IMR-90 (cell line): ENCODE measurements at regions not wholly inside any gene's neighbourhood (a gene's known extent, or its start where the extent isn't known, plus 50 kb on each side); places are given as distances from the start of the nearest gene placed in this dataset.
A peak's percentile ranks its signal among the peaks of the same experiment; 100 is the strongest.

Source experiments
- ATAC-seq: fragments of 200-7000 bp; cut with Tn5 transposase; 2 replicates; pipeline ENCODE4 v1.9.1; 2020; ENCODE audit warnings: low read depth, mild to moderate bottlenecking, moderate library complexity
- BruUV-seq: library from RNA; stranded (reverse); fragments of 400-500 nt; replicated peaks from 2 replicates; lab custom pipeline; 2021; lab: Mats Ljungman, UMichigan
- CTCF ChIA-PET: fragments of 300-600 bp; formaldehyde crosslinking; extraction: SDS; loops from one replicate; lab custom pipeline; 2021; ENCODE audit warnings: antibody characterized with exemption; lab: Yijun Ruan, JAX
- POLR2A ChIA-PET: fragments of 300-600 bp; sonication (Branson Sonifier 250); formaldehyde crosslinking; loops from one replicate; lab custom pipeline; 2022; ENCODE audit warnings: antibody characterized with exemption; ENCODE audit not compliant: unreplicated experiment; lab: Charles Lee
- DNase-seq: peaks from one replicate; pipeline ENCODE4 v3.0.0; 2013
- H2AFZ ChIP-seq: replicated peaks from 2 replicates; pipeline ENCODE3; 2013; ENCODE audit warnings: low read length, mild to moderate bottlenecking; ENCODE audit not compliant: poor library complexity
- H2AK5ac ChIP-seq: 2 replicates; pipeline ENCODE4 v1.6.1; 2013; ENCODE audit warnings: low read depth, low read length, inconsistent platforms
- H2AK9ac ChIP-seq: replicated peaks from 2 replicates; pipeline ENCODE3; 2013; ENCODE audit warnings: mild to moderate bottlenecking, low read depth, low read length, moderate library complexity; ENCODE audit not compliant: poor library complexity
- H2BK120ac ChIP-seq: 2 replicates; pipeline ENCODE4 v1.6.1; 2013; ENCODE audit warnings: low read depth, low read length, inconsistent platforms
- H2BK15ac ChIP-seq: 3 replicates; pipeline ENCODE4 v1.6.1; 2013; ENCODE audit warnings: low read depth, low read length, inconsistent platforms
- H2BK20ac ChIP-seq: 2 replicates; pipeline ENCODE4 v1.6.1; 2013; ENCODE audit warnings: low read depth, mild to moderate bottlenecking, inconsistent platforms, low read length, moderate library complexity
- H2BK5ac ChIP-seq: 2 replicates; pipeline ENCODE4 v1.6.1; 2013; ENCODE audit warnings: mild to moderate bottlenecking, low read depth, low read length, inconsistent platforms; ENCODE audit not compliant: poor library complexity, severe bottlenecking
- H3K14ac ChIP-seq: replicated peaks from 2 replicates; pipeline ENCODE4 v1.6.1; 2013; ENCODE audit warnings: low read depth, low read length, inconsistent platforms
- H3K18ac ChIP-seq: 2 replicates; pipeline ENCODE4 v1.6.1; 2013; ENCODE audit warnings: low read depth, low read length, control low read depth
- H3K23ac ChIP-seq: 2 replicates; pipeline ENCODE4 v1.6.1; 2013; ENCODE audit warnings: low read depth, low read length, inconsistent platforms
- H3K27ac ChIP-seq: 2 replicates; pipeline ENCODE4 v1.5.1; 2013; ENCODE audit warnings: mild to moderate bottlenecking, control low read depth, low read length; ENCODE audit not compliant: insufficient read depth
- H3K27me3 ChIP-seq: 2 replicates; pipeline ENCODE4 v1.6.1; 2013; ENCODE audit warnings: low read length; ENCODE audit not compliant: control insufficient read depth, insufficient read depth
- H3K36me3 ChIP-seq: 2 replicates; pipeline ENCODE4 v1.6.1; 2013; ENCODE audit warnings: low read length, mixed read lengths; ENCODE audit not compliant: control insufficient read depth, insufficient read depth
- H3K4ac ChIP-seq: 2 replicates; pipeline ENCODE4 v1.6.1; 2013; ENCODE audit warnings: low read depth, low read length, inconsistent platforms
- H3K4me1 ChIP-seq: 2 replicates; pipeline ENCODE4 v1.6.1; 2013; ENCODE audit warnings: low read length, mixed read lengths; ENCODE audit not compliant: control insufficient read depth, insufficient read depth
- H3K4me2 ChIP-seq: 2 replicates; pipeline ENCODE4 v1.6.1; 2013; ENCODE audit warnings: low read depth, mild to moderate bottlenecking, control low read depth, low read length, moderate library complexity
- H3K4me3 ChIP-seq: 2 replicates; pipeline ENCODE4 v1.5.1; 2013; ENCODE audit warnings: low read depth, mild to moderate bottlenecking, control low read depth, low read length, moderate library complexity; ENCODE audit not compliant: insufficient read depth
- H3K56ac ChIP-seq: 2 replicates; pipeline ENCODE4 v1.6.1; 2013; ENCODE audit warnings: low read length, inconsistent platforms; ENCODE audit not compliant: insufficient read depth; ENCODE audit errors: extremely low read depth
- H3K79me1 ChIP-seq, 2 experiments: 2 replicates each; pipeline ENCODE4 v1.6.1; 2013; ENCODE audit warnings: low read length in 2 of 2, inconsistent platforms in 1 of 2, low read depth in 1 of 2
- H3K9ac ChIP-seq: 2 replicates; pipeline ENCODE4 v1.6.1; 2013; ENCODE audit warnings: low read depth, low read length, control low read depth
- H3K9me1 ChIP-seq: 2 replicates; pipeline ENCODE4 v1.6.1; 2013; ENCODE audit warnings: low read length, inconsistent platforms; ENCODE audit not compliant: insufficient read depth
- H3K9me3 ChIP-seq: 2 replicates; pipeline ENCODE4 v1.6.1; 2013; ENCODE audit warnings: low read length; ENCODE audit not compliant: control insufficient read depth, insufficient read depth
- H4K20me1 ChIP-seq: 2 replicates; pipeline ENCODE4 v1.6.1; 2013; ENCODE audit warnings: low read length, inconsistent platforms; ENCODE audit not compliant: insufficient read depth
- H4K5ac ChIP-seq: 2 replicates; pipeline ENCODE4 v1.6.1; 2013; ENCODE audit warnings: mild to moderate bottlenecking, low read depth, low read length, control low read depth
- H4K8ac ChIP-seq, 2 experiments: 2 replicates each; pipeline ENCODE4 v1.6.1; 2013; ENCODE audit warnings: low read depth in 2 of 2, low read length in 2 of 2, control low read depth in 1 of 2, inconsistent platforms in 1 of 2
- H4K91ac ChIP-seq: 2 replicates; pipeline ENCODE4 v1.6.1; 2013; ENCODE audit warnings: low read depth, low read length, inconsistent platforms; ENCODE audit not compliant: insufficient read depth
- CEBPB ChIP-seq: IDR thresholded peaks from 2 replicates; pipeline ENCODE4 v1.6.1; 2012; ENCODE audit warnings: low read depth, low read length, improper control_type of control experiment
- FOS ChIP-seq: fragments of 150-350 bp; IDR thresholded peaks from 2 replicates; pipeline ENCODE4 v1.6.1; 2016; ENCODE audit warnings: low read depth, low read length
- WGBS, 2 experiments: methylation state at CpG; one replicate each; pipeline versions ENCODE4 v1.1.5 to v1.1.7; 2013; ENCODE audit warnings: missing lambda C conversion rate in 2 of 2; ENCODE audit not compliant: insufficient read length in 1 of 2; ENCODE audit errors: extremely low coverage in 2 of 2; 5-methylcytosine and 5-hydroxymethylcytosine counted together
- dilution Hi-C: fragments of 300-500 bp; cut with HindIII; formaldehyde crosslinking; loops from one replicate; pipeline ENCODE4 v1.14.3; 2018; ENCODE audit warnings: low sequenced_read_pairs; ENCODE audit not compliant: unreplicated experiment
- in situ Hi-C: fragments of 300-500 bp; cut with MboI; formaldehyde crosslinking; loops from 3 replicates; pipeline ENCODE4 v1.14.3; 2019; ENCODE audit warnings: low sequenced_read_pairs, inconsistent platforms, mixed read lengths
- intact Hi-C: fragments of 100-400 bp; cut with micrococcal nuclease; formaldehyde crosslinking; loops from 2 replicates; pipeline ENCODE4 v1.10.0; 2022

DNA sequence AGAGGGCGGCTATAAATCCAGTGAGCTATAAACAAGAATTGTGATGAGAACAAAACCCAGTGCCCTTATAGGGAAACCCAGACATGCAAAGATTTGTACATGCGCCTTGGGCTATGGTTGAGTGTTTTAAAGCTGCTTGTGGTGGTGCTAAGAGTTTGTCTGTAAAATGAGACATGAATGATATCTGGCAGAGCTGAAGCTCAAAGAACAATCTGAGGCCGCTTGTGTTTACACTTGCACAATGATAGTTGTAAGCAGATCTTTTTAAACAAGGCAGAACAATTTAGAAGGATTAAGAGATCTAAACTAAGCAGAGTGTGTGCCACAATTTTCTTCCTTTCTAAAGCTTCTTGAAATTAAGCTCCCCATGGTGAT, 80.4 kb upstream of the ADAMTS5 start:
- Histone ChIP-seq H3K27ac (no peak overlapping the region), H2AFZ (no peak overlapping the region), H3K23ac (no peak overlapping the region), H3K27me3 (no peaks in the 10 kb centered on the region), H2BK120ac (no peak overlapping the region), H2BK15ac (no peak overlapping the region), H4K20me1 (no peaks in the 10 kb centered on the region), H3K4me2 (peak overlapping the region; percentile 31; the same call in 1 of the 2 replicates), H3K18ac (no peak overlapping the region), H3K9ac (no peak overlapping the region), H2BK20ac (no peak overlapping the region), H3K14ac (no peak overlapping the region), H3K9me1 (no peaks in the 10 kb centered on the region), H2AK5ac (no peak overlapping the region), H2AK9ac (no peak overlapping the region), H3K4ac (no peak overlapping the region; the same call in 1 of the 2 replicates), H2BK5ac (peak overlapping the region; percentile 44), H3K79me1 (no peaks in the 10 kb centered on the region), H4K5ac (no peak overlapping the region; the same call in 1 of the 2 replicates), H3K9me3 (no peaks in the 10 kb centered on the region; the same call in 1 of the 2 replicates), H3K4me1 (peaks cover 7% of the 10 kb centered on the region; the same call in 1 of the 2 replicates), H3K36me3 (no peaks in the 10 kb centered on the region), H3K4me3 (no peak overlapping the region), H4K91ac (no peak overlapping the region), H3K56ac (no peak overlapping the region), H4K8ac (no peak overlapping the region)
- POLR2A ChIA-PET: no interaction called here
- TF ChIP-seq FOS: no peak
- TF ChIP-seq CEBPB: peak; percentile 36; the same call in 1 of the 2 replicates
- DNase-seq (peak; percentile 67), ATAC-seq (peak; percentile 79)
- BruUV-seq: no TSS peak
- 57% methylated on average over 1 of the region's 3 CpGs; no CpG with 5 or more reads in 1 of the 2 experiments for WGBS, 2 experiments
- dilution Hi-C loops (no loop called here), intact Hi-C loops (no loop called here), in situ Hi-C loops (no loop called here)
- CTCF ChIA-PET: interaction anchor here (0.7 to 1.8 kb wide), 2 partner anchors 11 to 22 kb away, joined by 3 to 6 read pairs; no protein-coding TSS in a partner anchor
